Adrenal gland (tissue), 9 donors: ENCODE measurements at regions not wholly inside any gene's neighbourhood (a gene's known extent, or its start where the extent isn't known, plus 50 kb on each side); places are given as distances from the start of the nearest gene placed in this dataset.
"Not testable (repeated sequence)": the region's sequence is repeated elsewhere in the genome, so short reads cannot be mapped to it uniquely, and the experiment has no call there.

Experiments
- DNase-seq, 7 donors: peaks; one replicate each; pipeline ENCODE4 v3.0.0-alpha.2; 2019 to 2020
- H3K27ac ChIP-seq, 5 donors: fragments of 200-600 bp; sonication (generic) in 4 of 5; 1 replicate in 3 of 5; 2 replicates in 2 of 5; pipeline versions ENCODE4 v1.5.1 to v1.8.0; 2016 to 2020; ENCODE audit warnings: mild to moderate bottlenecking in 1 of 5
- H3K27me3 ChIP-seq: fragments of 200-600 bp; 2 replicates; pipeline ENCODE4 v1.8.0; 2021
- H3K36me3 ChIP-seq, 2 donors: fragments of 200-600 bp; replicated peaks in 1 of 2; 1 replicate in 1 of 2; 2 replicates in 1 of 2; pipeline versions ENCODE4 v1.5.1 to v1.8.0; 2018 to 2022
- H3K4me1 ChIP-seq, 2 donors: fragments of 200-600 bp; replicated peaks in 1 of 2; 1 replicate in 1 of 2; 2 replicates in 1 of 2; pipeline versions ENCODE4 v1.5.1 to v1.8.0; 2018 to 2021
- H3K4me3 ChIP-seq, 4 donors: fragments of 200-600 bp; sonication (generic) in 3 of 4; one replicate each; pipeline ENCODE4 v1.5.1; 2016 to 2018
- H3K9me3 ChIP-seq, 3 donors: fragments of 200-600 bp; sonication (generic) in 1 of 3; replicated peaks in 1 of 3; 1 replicate in 2 of 3; 2 replicates in 1 of 3; pipeline versions ENCODE4 v1.5.1 to v1.8.0; 2016 to 2021
- CTCF ChIP-seq, 6 experiments: fragments of 450-650 bp in 4 of 6; fragments of 200-600 bp in 2 of 6; sonication (generic) in 1 of 6; IDR thresholded peaks; 1 replicate in 5 of 6; 2 replicates in 1 of 6; pipeline versions ENCODE4 v1.5.1 to v1.8.0; 2016 to 2021; ENCODE audit warnings: antibody characterized with exemption in 6 of 6, mild to moderate bottlenecking in 2 of 6, moderate library complexity in 1 of 6
- POLR2A ChIP-seq, 2 donors: fragments of 450-650 bp; IDR thresholded peaks; one replicate each; pipeline ENCODE4 v1.6.1; 2017; ENCODE audit warnings: antibody characterized with exemption in 2 of 2, mild to moderate bottlenecking in 2 of 2, moderate library complexity in 1 of 2
- WGBS, 4 donors: extraction: QIAGEN DNeasy Blood & Tissue Kit in 2 of 4; methylation state at CpG; one replicate each; pipeline versions ENCODE4 v1.1.5 to v1.1.7; 2013 to 2017; 5-methylcytosine and 5-hydroxymethylcytosine counted together
- intact Hi-C, 2 donors: fragments of 100-400 bp; cut with DNase I; formaldehyde crosslinking; loops; one replicate each; pipeline versions ENCODE4 v1.14.1 to v1.15.0; 2022 to 2023
- donor health status: healthy with polysubstance abuse.
- donor health status: Bipolar disorder and iron deficiency.
- donor health status: DM: yes; HTN: yes; CAD: no.
- donor health status: DM: no; HTN: no; CAD: no.
- donor health status: DM: no; HTN: no; CAD: no.

- WGBS, 4 donors: 55 to 86% (median 74%) methylated on average over 3 of the region's 3 CpGs
- DNase-seq, intact Hi-C loops: not testable (repeated sequence)
Measured at GRCh38 chrX:80508083-80508482, 87.8 kb downstream of the TENT5D start.

GRCh38 chrX:80511969-80512760 lies 91.9 kb downstream of the TENT5D start:
- H3K4me1 ChIP-seq: no peaks in the 10 kb centered on the region
- no peaks in the 10 kb centered on the region for H3K36me3 ChIP-seq
- intact Hi-C loops: no loop called here
- peak in 2 of 7 donors; percentile 1 to 17 for DNase-seq
- H3K27me3 ChIP-seq: no peaks in the 10 kb centered on the region
- H3K27ac ChIP-seq: no peak overlapping the region
- WGBS, 4 donors: 39 to 51% (median 43%) methylated on average over 5 to 7 of the region's 7 CpGs
- H3K9me3 ChIP-seq: no peaks in the 10 kb centered on the region
- TF ChIP-seq POLR2A (IDR thresholded peaks at IDR 0.05): no peak
- TF ChIP-seq CTCF (IDR thresholded peaks at IDR 0.05): no peak
- no peak overlapping the region for H3K4me3 ChIP-seq

More at GRCh38 chrX:80508083-80508482, 87.8 kb downstream of the TENT5D start:
- H3K27ac ChIP-seq, H3K36me3 ChIP-seq, H3K4me1 ChIP-seq, H3K9me3 ChIP-seq, H3K4me3 ChIP-seq, H3K27me3 ChIP-seq: not testable (repeated sequence)

- Histone ChIP-seq H3K9me3 (no peaks in the 10 kb centered on the region), H3K4me1 (no peaks in the 10 kb centered on the region), H3K36me3 (no peaks in the 10 kb centered on the region), H3K27ac (no peak overlapping the region), H3K27me3 (no peaks in the 10 kb centered on the region), H3K4me3 (no peak overlapping the region)
- TF ChIP-seq CTCF (IDR thresholded peaks at IDR 0.05): no peak
- no peak for TF ChIP-seq POLR2A (IDR thresholded peaks at IDR 0.05)
- intact Hi-C loops: no loop called here
- DNase-seq: no peak
- WGBS, 4 donors: 56 to 74% (median 59%) methylated on average over 4 of the region's 4 CpGs
Measured at GRCh38 chrX:80512924-80513323, 92.7 kb downstream of the TENT5D start.

- H3K27me3 ChIP-seq: no peaks in the 10 kb centered on the region
- WGBS, 4 donors: 8 to 53% (median 32%) methylated on average over 2 of the region's 2 CpGs
- H3K36me3 ChIP-seq: no peaks in the 10 kb centered on the region
- intact Hi-C loops: no loop called here
- DNase-seq: no peak
- no peak overlapping the region for H3K27ac ChIP-seq
- no peaks in the 10 kb centered on the region for H3K9me3 ChIP-seq
- TF ChIP-seq CTCF (IDR thresholded peaks at IDR 0.05): no peak
- no peak for TF ChIP-seq POLR2A (IDR thresholded peaks at IDR 0.05)
- no peak overlapping the region for H3K4me3 ChIP-seq
- H3K4me1 ChIP-seq: no peaks in the 10 kb centered on the region
Measured at GRCh38 chrX:80513625-80514024, 93.4 kb downstream of the TENT5D start.

GRCh38 chrX:80537096-80537495 lies 116.8 kb downstream of the TENT5D start:
- DNase-seq: no peak
- Histone ChIP-seq H3K27me3 (no peaks in the 10 kb centered on the region), H3K36me3 (no peaks in the 10 kb centered on the region), H3K4me1 (no peaks in the 10 kb centered on the region), H3K4me3 (no peak overlapping the region), H3K9me3 (no peaks in the 10 kb centered on the region), H3K27ac (no peak overlapping the region)
- intact Hi-C loops: no loop called here
- TF ChIP-seq POLR2A (IDR thresholded peaks at IDR 0.05) (no peak), CTCF (IDR thresholded peaks at IDR 0.05) (no peak)
- WGBS, 4 donors: 0 to 61% (median 0%) methylated on average over 1 of the region's 1 CpG
